Occipital lobe (tissue), 1 donor: ENCODE measurements at regions not wholly inside any gene's neighbourhood (a gene's known extent, or its start where the extent isn't known, plus 50 kb on each side); places are given as distances from the start of the nearest gene placed in this dataset.

Experiments used
- DNase-seq: peaks from one replicate; lab custom pipeline; 2025; lab: John Stamatoyannopoulos, UW

DNA sequence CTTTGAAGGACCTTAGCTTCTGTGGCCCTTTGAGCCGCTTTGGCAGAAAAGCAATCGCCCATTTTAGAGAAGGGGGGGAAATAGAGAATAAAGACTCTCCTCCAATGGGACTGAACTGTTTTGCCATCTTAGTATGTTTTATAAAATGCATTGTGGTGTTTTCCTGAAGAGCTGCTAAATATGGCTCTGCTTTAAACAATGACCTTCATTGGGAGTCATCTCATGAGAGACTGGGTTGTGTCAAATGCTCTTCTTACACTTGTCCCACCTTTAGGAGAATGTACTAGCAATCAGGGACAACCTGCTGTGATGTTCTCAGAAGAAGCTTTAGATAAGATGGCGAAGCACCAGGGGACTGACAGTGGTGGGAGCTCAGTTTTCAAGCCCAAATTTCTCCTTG is 418.9 kb upstream of the POU3F3 start:
- no peak for DNase-seq

DNA sequence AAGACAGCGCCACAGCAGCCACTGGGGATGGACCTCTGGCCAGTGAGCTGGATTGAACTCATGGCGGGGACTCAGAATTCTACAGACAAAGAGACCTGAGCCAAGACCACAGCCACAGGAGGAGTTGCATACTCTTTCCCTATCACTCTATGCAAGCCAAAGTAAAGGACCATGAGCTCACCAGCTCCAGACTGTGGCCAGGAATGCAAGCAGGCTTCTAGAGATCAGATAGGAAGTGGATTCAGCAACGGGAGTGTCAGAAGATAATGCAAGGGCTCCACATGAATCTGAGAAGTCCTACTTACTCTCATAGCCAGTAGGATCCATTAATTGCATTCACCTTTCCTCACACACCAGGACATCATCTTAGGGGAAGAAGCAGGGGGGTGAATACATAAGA is 415.4 kb upstream of the POU3F3 start:
- no peak for DNase-seq

DNA sequence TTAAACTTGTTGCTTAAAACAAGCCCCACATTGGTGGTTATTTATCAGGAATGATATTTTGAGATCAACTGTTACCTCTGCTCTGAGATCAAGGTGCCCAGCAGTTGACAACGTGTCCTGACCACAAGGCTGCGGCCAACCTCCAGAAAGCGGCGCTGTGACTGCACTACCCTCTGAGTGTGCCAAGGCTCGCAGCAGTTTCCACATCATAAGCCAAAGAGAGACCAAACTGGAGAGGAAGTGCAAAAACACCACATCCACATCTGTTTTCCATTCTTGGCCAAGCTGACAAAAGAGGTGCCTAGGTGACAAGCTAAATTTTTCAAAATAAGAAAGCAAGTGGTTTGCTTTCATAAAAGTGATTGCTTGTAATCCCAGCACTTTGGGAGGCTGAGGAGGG is 410.8 kb upstream of the POU3F3 start:
- no peak for DNase-seq

DNA sequence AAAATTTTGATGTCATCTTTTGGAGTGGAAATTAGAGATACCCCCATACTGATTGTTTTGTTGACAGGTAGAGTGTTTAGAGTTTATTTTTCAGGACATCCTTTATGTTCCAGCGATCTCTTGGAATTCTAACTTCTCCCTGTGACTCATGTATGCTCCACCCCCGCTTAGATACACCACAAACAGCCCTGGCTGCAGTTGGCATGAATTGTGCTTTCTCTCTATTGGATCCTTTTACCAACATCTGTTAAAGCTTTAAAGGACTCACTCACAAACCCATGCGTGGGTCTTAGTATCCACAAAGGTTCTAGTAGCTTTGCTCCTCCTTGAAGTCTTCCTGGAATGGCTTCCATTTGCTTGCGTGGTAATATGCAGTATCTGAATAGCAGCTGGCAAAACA is 409.5 kb upstream of the POU3F3 start:
- peak; percentile 37 for DNase-seq

DNA sequence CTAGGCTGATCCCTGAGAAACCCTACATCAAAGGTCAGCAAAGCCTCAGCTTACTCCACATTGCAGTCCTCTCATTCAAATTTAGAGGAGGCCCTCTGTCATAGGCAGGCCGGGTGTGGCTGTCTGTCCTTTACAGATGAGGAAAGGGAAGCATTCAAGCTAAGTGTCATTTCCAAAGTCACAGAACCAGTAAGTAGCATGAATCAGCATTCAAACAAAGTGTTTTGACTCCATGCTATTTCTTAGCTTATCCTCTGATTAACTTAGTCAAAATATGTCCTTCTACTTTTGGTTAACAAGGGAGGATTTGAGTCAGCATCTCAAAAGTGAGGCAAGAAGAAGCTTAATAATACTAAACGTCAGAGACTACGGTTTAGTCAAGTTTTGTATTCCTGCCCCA is 409.0 kb upstream of the POU3F3 start:
- no peak for DNase-seq

DNA sequence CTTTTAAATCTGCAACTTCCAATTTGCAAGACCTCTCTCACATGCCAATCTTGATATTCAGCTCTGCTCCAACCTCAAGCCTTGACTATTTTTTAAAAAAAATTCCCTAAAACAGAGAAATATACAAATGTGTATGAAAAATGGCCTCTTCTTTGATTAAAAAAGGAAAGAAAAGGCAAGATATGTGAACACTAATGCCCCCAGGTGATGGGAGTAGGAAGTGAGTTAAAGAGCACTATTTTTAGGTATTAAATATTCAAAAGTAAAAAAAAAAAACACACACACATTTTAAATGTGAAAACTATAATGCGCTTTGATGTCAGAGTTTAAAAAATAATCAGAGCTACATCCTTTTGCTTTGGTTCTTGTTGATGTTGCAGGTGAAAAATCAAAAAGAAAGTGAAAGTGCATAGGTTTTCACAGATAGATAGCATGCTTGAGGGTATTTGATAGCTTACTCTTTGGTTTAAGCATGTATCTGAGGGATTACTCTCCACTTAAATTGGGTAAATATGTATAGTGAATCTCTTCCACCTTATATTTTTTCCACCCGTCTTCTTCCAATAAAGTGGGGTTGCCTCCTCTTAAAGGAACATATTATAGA is 406.0 kb upstream of the POU3F3 start:
- no peak for DNase-seq

DNA sequence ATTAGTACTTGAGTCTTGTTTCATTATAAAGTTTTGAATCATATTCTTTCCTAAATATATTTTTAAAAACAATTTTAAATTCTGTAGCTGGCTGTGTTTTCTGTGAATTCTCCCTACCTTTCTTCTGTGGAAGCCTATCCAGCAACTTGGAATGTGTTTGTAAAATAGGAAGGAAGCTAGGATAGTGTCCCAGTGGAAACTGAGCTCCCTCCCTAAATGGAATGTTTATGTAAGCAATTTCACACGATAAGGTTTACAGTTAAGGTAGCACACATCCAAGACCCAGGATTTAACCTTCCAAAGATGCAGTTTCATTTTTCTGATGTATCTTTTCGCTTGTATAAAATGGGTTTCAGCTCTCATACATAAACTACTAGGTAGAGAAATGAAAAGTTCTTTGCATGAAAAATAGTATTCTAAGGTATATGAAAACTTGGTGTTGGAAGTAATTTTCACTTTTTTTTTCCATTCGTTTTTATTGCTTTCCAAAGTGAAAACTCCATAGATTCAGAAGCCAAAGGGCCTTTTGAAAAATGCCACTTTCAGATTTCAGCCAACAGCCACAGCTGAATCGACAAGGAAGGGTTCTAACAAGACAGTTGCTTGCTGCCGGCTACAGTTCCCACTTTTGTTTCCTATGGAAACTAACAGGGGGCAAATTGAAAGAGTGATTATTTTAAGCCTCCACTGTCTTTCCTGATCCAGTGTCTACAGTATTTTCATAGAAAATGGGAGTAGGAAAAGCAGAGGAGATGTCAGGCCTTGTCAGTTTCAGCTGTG is 405.1 kb upstream of the POU3F3 start:
- no peak for DNase-seq

DNA sequence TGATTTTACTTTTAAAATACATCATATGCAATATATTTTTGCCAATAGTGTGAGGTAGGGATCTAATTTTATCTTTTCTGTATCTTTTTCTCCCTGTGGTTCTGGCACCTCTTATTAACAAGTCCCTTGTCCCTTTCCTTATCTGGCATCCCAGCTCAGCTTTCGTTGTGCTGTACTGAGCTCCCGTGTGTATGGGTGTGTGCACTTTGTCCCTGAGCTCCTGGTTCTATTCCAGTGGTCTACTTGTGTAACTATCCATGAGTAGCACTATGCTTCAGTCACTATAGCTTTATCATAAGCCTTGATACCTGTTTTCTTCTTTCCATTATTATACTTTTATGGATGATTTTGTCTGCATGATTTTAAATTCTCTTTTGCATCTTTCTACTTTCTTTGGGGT is 401.4 kb upstream of the POU3F3 start:
- DNase-seq = no peak

DNA sequence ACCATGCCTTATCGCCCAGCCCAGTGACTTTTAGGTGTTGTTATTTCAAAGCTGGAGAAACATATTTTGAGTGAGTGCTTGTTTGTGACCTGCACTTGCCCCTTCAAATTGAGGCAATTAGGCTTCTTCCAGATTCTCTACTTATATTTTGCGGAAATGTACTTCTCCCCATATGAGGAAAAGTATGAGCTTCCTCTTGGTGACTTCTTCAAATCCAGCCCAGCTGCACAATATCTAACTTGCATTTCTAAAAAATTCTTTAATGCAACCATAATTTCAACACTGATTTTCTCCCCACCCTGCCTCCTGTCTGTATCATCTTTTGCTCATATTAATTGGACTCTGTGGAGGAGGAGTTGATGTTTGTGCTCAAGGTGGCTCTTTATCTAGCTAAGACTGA is 391.2 kb upstream of the POU3F3 start:
- DNase-seq = no peak

DNA sequence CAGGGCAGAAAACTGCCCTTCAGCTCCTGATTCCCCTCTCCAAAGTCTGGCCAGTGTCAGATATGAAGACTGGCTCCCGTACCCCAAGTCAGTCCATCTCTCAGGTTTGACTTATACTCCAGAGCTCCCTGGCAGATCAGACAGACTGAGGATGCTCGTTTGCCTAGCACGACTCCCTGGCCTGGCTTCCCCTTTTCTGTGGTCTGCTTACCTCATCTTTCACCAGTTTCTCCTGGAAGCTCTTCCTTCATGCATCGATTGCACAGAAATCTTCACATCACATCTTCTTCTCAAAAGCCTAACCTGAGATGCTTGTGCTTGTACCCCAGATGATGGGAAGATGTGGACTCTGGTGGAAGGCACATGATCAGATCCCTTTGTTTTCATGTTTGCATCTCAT is 387.9 kb upstream of the POU3F3 start:
- no peak for DNase-seq

DNA sequence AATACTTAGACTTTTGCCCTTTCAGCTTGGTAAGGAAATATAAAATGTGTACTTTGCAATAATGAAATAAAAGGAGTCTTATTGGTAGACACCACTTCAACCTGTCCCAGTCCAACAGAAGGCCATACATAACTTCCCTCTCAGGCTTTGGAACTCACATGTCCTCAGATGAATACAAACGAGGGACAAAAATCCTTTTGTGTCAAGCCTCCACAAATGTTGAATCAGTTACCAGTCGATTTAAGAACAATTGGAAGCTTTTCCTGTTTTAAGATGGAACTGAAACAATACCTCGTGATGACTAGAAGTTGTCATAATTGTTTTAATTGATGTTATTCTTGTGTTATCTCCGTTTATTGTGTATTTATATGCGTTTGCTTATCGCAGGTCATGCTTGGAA is 385.1 kb upstream of the POU3F3 start:
- no peak for DNase-seq

DNA sequence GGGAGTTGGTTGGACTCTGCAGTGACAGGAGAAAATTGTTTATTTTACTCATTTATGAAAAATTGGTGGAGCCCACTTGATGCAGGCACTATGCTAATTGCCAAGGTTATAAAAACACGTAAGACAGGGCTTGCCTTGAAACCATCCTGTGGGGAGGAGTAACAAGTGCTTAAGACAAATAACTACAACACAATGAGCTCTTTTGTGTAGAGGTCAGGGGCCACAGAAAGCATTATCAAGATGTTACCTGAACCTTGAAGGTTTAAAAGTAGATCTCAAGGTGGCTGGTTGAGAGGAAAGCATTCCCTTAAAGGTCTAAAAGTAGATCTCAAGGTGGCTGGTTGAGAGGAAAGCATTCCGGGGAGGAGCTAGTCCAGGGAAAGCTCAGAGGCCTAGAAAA is 381.8 kb upstream of the POU3F3 start:
- DNase-seq = no peak

DNA sequence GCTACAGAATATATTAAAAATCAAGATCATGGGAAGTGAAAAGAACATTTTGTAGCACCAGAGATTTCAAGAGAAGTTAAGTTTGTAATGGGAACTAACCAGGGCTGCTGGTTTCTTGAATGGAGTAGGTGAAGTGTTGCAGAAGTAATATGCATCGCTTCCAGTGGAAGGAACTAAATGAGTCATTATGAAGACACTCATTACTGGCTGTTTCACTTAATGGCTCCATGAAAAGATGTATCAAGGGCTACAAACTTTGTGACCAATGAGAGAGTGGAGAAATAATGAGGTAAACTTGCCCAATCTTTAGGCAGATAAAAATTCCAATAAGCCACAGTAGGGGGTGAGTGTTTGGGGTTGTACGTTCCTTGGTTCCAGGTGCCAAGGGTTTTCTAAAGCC is 380.4 kb upstream of the POU3F3 start:
- no peak for DNase-seq

DNA sequence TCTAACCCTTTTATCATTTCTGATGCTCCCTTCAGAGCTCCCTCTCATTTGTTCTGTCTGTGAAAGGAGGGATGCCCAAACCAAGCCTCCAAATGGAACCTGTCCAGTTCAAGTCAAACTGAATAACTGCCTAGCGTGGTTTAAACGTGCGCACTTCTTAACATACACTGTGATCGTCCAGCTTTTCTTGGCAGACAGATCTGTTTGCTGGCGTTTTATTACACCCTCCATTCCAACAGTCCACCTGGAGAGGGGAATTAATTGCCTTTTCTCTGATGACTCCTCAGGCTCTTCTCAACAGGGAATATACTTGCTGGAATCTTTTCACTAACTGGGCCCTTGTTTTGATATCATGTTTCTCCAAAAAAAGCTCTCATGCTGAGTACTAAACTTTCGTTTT is 379.2 kb upstream of the POU3F3 start:
- no peak for DNase-seq

DNA sequence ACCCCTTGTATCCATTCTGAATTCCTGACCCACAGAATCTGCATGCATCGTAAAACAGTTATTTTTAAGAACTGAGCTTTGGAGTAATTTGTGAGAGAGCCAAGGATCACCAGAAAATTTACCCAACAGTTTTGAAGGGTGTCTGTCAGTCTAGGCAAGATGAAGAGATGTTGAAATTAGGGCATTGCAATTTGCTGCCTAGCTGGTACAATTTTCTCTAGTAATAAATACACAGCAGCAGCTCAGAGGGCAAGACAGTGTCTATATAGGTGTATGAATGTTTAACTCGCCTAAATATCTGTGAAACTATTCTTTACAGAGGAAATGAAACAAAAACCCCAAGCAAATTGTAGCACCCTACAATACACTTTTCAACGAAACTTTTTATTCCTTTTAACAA is 377.8 kb upstream of the POU3F3 start:
- DNase-seq = no peak

DNA sequence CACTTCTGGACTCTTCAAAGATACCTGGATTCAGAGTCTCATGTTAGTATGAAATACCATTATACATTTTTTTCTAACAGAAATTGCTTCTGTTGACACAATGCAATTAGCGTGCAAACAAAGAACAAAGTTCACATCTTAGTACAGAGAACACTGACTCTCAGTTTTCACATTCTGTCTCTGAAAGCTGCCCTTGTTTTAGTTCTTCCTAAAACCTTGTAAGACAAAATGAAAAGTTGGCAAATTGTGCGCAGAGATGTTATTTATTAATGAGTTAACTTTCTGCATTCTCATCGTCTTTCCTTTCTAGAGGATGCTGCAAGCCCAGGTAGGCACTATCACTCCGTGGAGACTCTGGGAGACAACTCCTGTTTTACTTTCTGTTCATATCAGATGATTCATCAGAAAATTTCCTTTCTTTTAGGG is 377.3 kb upstream of the POU3F3 start:
- DNase-seq = no peak

DNA sequence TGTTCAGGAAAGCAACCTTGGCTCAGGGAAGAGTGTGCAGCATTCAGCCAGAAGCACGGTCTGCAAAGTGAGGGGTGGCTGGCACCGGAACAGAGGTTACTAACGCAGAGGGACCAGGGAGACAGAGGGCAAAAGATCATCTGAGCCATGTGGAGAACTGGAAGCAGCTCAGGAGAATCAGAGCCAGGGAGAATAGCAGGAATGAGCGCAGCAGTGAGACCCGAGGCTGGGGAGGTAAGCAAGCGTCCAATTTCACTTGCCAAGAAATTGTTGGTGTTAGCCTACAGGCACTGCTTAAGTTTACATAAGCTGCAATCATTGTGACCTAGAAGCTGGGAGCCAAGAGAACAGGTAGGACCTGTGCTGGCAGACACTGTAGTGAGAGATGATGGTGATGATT is 372.6 kb upstream of the POU3F3 start:
- no peak for DNase-seq

DNA sequence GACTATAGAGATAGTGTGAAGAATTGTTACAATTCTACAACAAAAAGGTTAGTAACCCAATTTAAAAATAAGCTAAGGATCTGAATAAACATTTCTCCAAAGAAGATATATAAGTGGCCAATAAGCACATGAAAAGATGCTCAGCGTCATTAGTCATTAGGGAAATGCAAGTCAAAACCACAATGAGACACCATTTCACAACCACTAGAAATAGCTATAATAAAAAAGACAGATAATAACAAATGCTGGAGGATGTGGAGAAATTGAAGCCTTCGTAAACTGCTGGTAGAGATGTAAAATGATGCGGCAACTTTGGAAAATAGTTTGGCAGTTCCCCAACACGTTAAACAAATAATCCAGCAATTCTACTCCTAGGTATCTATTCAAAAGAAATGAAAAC is 366.5 kb upstream of the POU3F3 start:
- DNase-seq = no peak

DNA sequence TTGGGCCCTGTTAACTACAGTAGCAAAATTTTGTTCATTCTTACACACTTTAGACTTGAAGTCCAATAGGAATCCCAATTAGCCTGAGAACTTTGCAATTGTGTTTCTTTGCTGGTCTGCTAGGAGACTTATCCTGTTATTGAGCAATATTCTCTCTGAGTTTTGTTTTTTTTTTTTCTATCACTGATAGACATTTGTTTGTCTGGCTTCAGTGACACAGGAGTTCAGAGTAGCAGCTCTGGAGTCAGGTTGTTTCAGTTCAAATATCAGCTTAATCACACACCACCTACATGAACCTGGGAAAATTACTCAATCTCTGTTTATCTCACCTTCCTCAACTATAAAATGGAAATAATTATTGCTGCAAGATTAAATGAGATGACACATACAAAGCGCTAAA is 360.2 kb upstream of the POU3F3 start:
- DNase-seq = no peak

DNA sequence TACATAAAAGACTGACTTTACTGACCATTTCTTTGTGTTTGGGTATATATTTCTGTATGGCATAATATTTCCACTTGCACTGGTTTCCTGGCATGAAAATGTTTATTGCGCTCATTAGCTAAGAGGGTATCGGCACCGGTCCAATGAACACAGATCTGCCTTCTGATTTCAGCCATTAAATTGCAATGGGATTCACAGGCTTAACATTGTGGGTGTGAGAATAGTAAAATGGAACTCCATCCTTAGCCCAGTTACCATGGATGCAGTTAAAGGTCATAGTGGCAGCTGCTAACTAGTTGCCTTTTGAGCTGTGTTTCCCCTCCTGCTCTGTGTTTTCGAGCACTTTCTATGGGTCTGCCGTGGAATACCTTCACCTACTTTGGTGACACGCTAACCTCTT is 352.6 kb upstream of the POU3F3 start:
- no peak for DNase-seq

DNA sequence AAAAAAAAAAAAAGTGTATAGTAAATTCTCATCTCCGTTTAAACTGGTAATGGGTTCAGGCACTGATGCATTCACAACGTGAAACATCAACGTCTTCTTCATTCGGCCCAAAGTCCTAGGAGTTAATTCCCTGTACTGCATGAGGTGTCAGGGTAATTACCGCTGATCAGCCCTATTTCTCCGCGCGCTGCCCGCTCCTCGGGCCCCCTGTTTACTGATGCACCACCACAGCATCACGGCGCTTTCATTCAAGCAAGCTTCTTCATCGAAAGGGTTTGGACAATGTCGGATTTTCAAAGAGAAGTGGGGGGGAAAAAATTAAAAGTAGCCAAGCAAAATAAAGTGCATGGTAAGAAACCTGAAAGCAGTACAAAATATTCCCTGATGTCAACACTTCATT is 352.0 kb upstream of the POU3F3 start:
- no peak for DNase-seq

DNA sequence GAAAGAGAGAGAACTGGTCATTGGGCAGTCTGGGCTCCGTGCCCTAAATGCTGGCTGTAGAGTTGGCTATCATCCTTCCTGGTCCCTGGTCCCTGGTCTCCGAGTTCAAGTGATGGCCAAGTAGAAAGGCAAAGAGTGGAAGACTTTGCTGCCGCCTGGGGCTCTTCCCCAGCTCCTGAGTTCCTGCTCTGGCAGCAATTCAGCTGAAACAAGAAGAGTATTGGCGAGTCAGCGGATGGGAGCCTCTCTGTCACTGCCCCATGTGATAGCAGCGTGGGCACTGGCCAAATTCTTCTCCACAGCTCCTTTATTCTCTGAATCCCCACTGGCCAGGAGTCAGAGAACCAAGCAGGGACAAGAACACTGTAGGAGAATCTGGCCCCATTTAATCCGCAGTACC is 351.0 kb upstream of the POU3F3 start:
- peak; percentile 79 for DNase-seq

DNA sequence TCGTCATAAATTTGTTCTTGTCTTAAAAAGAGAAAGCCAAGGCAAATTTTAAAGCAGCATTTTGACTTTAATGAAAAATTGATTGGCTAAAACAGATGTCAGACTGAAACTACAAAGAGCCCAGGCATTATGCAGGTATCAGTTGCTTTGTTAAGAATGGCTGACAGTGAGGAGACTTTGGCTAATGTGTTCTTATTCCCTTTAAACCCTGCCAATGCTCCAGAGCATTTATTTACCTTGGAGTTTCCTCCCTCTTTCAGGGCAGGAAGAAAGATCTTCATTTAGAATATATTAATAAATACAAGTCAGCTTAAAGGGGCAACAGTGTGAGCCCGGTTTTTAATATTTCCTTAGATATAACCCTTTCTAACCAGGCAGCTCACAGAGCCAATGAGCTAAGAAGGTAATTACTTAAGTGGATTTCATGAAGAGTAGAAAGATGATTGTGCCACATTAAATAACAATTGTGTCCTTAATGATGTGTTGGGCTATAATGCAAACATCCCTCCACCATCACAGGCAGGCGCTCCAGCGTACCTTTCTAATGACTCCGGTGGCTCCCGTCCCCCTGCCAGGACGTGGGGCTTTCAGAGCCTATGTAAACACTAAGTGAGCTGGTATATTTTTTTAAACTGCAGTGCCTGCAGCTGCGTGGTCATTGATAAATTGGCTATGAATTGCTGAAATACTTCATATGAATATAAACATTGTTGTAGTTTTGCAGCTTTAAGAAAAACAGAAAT is 349.4 kb upstream of the POU3F3 start:
- no peak for DNase-seq
